K562 (cell line): ENCODE measurements at regions not wholly inside any gene's neighbourhood (a gene's known extent, or its start where the extent isn't known, plus 50 kb on each side); places are given as distances from the start of the nearest gene placed in this dataset.

Experiments used
- ATAC-seq: fragments of 200-7000 bp; cut with Tn5 transposase; 3 replicates; pipeline ENCODE4 v1.9.1; 2020; ENCODE audit warnings: moderate library complexity
- BruUV-seq: library from RNA; stranded (reverse); fragments of 400-500 nt; replicated peaks from 2 replicates; lab custom pipeline; 2021; lab: Mats Ljungman, UMichigan
- CTCF ChIA-PET: fragments of 300-600 bp; formaldehyde crosslinking; extraction: SDS; loops from one replicate; lab custom pipeline; 2021; ENCODE audit warnings: low intra/inter-chr PET ratio; lab: Yijun Ruan, JAX
- POLR2A ChIA-PET: fragments of 300-600, 350-650 bp; sonication (Branson Sonifier 250); formaldehyde crosslinking; extraction: SDS; loops from one replicate; lab custom pipeline; 2021; ENCODE audit warnings: antibody characterized with exemption, inconsistent platforms; lab: Yijun Ruan, JAX
- DNase-seq, 4 experiments: peaks; one replicate each; pipeline versions ENCODE4 v3.0.0 to v3.0.0-alpha.2; 2011 to 2018; ENCODE audit warnings: low spot score in 3 of 4, mixed read lengths in 3 of 4; ENCODE audit errors: extremely low read depth in 1 of 4
- FAIRE-seq: peaks from 2 replicates; lab custom pipeline; 2011; peaks lifted over from hg19 to GRCh38; lab: Jason Lieb, UNC
- H2AFZ ChIP-seq: 2 replicates; pipeline ENCODE4 v1.6.0; 2011; ENCODE audit warnings: low read depth, low read length, control low read depth, inconsistent platforms
- H3K27ac ChIP-seq: fragments of 200-600 bp; 3 replicates; pipeline ENCODE4 v1.8.0; 2011; ENCODE audit warnings: low read depth, mild to moderate bottlenecking, control low read depth, inconsistent platforms, low read length, moderate library complexity, mixed read lengths; ENCODE audit errors: extremely low read depth
- H3K27me3 ChIP-seq, 2 experiments: fragments of 300-600 bp in 1 of 2; 2 replicates in 1 of 2; 3 replicates in 1 of 2; pipeline versions ENCODE4 v1.6.0 to v1.8.0; 2011; ENCODE audit warnings: inconsistent platforms in 2 of 2, low read length in 2 of 2, mild to moderate bottlenecking in 1 of 2, mixed read lengths in 1 of 2, moderate library complexity in 1 of 2; ENCODE audit not compliant: control insufficient read depth in 2 of 2, insufficient read depth in 2 of 2
- H3K36me3 ChIP-seq: fragments of 300-600 bp; 3 replicates; pipeline ENCODE4 v1.8.0; 2011; ENCODE audit warnings: mild to moderate bottlenecking, low read length, inconsistent platforms; ENCODE audit not compliant: control insufficient read depth, insufficient read depth
- H3K4me1 ChIP-seq, 2 experiments: fragments of 200-600 bp in 1 of 2; replicated peaks in 1 of 2; 2 replicates in 1 of 2; 3 replicates in 1 of 2; pipeline versions ENCODE4 v1.5.1 to v1.8.0; 2011; ENCODE audit warnings: inconsistent platforms in 2 of 2, low read length in 2 of 2, mild to moderate bottlenecking in 1 of 2, mixed read lengths in 1 of 2, moderate library complexity in 1 of 2; ENCODE audit not compliant: control insufficient read depth in 2 of 2, insufficient read depth in 2 of 2
- H3K4me2 ChIP-seq: 2 replicates; pipeline ENCODE4 v1.6.1; 2011; ENCODE audit warnings: low read length, control low read depth, inconsistent platforms, mixed read lengths; ENCODE audit not compliant: insufficient read depth
- H3K4me3 ChIP-seq: fragments of 200-600 bp; sonication (generic), shearing (Covaris generic); 2 replicates; pipeline ENCODE4 v1.5.1; 2016; ENCODE audit warnings: control low read depth, inconsistent platforms
- H3K79me2 ChIP-seq: fragments of 200-600 bp; 3 replicates; pipeline ENCODE4 v1.8.0; 2011; ENCODE audit warnings: low read length, inconsistent platforms; ENCODE audit not compliant: control insufficient read depth, insufficient read depth
- H3K9ac ChIP-seq, 2 experiments: 2 replicates each; pipeline versions ENCODE4 v1.6.0 to v1.6.1; 2011; ENCODE audit warnings: low read depth in 2 of 2, low read length in 2 of 2, control low read depth in 1 of 2, inconsistent platforms in 1 of 2, mild to moderate bottlenecking in 1 of 2, mixed read lengths in 1 of 2; ENCODE audit not compliant: insufficient read depth in 1 of 2
- H3K9me1 ChIP-seq: one replicate; pipeline ENCODE4 v1.6.0; 2011; ENCODE audit warnings: inconsistent platforms, mild to moderate bottlenecking, low read length, moderate library complexity; ENCODE audit not compliant: control insufficient read depth, insufficient read depth
- H3K9me3 ChIP-seq: replicated peaks from 2 replicates; pipeline ENCODE4 v1.5.1; 2011; ENCODE audit warnings: low read depth, low read length, inconsistent platforms; ENCODE audit not compliant: control insufficient read depth, insufficient read depth
- H4K20me1 ChIP-seq: replicated peaks from 2 replicates; pipeline ENCODE4 v1.6.1; 2011; ENCODE audit warnings: low read length, inconsistent platforms, mixed read lengths; ENCODE audit not compliant: control insufficient read depth, insufficient read depth
- CBX8 ChIP-seq: fragments of 200-600 bp; sonication (generic); IDR thresholded peaks from 2 replicates; pipeline ENCODE4 v1.6.1; 2012; ENCODE audit warnings: borderline replicate concordance, mixed run types, low read depth, mild to moderate bottlenecking, moderate library complexity, mixed read lengths, low read length, control low read depth, inconsistent platforms; ENCODE audit not compliant: poor library complexity, severe bottlenecking; ENCODE audit errors: extremely low read depth
- CTBP1 ChIP-seq: fragments of 450-650 bp; IDR thresholded peaks from 2 replicates; pipeline ENCODE4 v1.6.1; 2016; ENCODE audit warnings: borderline replicate concordance
- FOXA1 ChIP-seq: fragments of 450-650 bp; IDR thresholded peaks from 2 replicates; pipeline ENCODE4 v1.6.1; 2016; ENCODE audit warnings: mild to moderate bottlenecking, borderline replicate concordance
- FOXJ3 ChIP-seq: sonication (generic); formaldehyde crosslinking; IDR thresholded peaks from 2 replicates; pipeline ENCODE4 v1.4.0; 2020; ENCODE audit warnings: mild to moderate bottlenecking, missing genetic modification reagents
- JUN ChIP-seq, 2 experiments: sonication (generic) in 1 of 2; formaldehyde crosslinking in 1 of 2; IDR thresholded peaks; 2 replicates each; pipeline versions ENCODE4 v1.6.1 to v1.8.0; 2012 to 2022; ENCODE audit warnings: borderline replicate concordance in 2 of 2, mild to moderate bottlenecking in 2 of 2, improper control_type of control experiment in 1 of 2, low read depth in 1 of 2, low read length in 1 of 2, missing genetic modification reagents in 1 of 2
- MTA1 ChIP-seq: fragments of 450-650 bp; IDR thresholded peaks from 2 replicates; pipeline ENCODE4 v1.6.1; 2017; ENCODE audit warnings: borderline replicate concordance
- SMARCE1 ChIP-seq: fragments of 450-650 bp; IDR thresholded peaks from 2 replicates; pipeline ENCODE4 v1.7.1; 2016; ENCODE audit warnings: mild to moderate bottlenecking
- ZNF12 ChIP-seq: sonication (generic); formaldehyde crosslinking; IDR thresholded peaks from 2 replicates; pipeline ENCODE4 v1.4.0; 2020; ENCODE audit warnings: mild to moderate bottlenecking, missing genetic modification reagents
- ZNF184 ChIP-seq: sonication (generic); formaldehyde crosslinking; IDR thresholded peaks from 2 replicates; pipeline ENCODE4 v1.5.0; 2020; ENCODE audit warnings: missing genetic modification reagents
- ZNF436 ChIP-seq: fragments of 250-450, 450-650 bp; sonication (Bioruptor Pico); formaldehyde crosslinking; IDR thresholded peaks from 2 replicates; pipeline ENCODE4 v1.7.0; 2020; ENCODE audit warnings: mild to moderate bottlenecking
- ZNF583 ChIP-seq: fragments of 250-450 bp; sonication (Bioruptor Pico); IDR thresholded peaks from 2 replicates; pipeline ENCODE4 v1.4.0; 2020
- WGBS: fragments of 100-300 bp; shearing (Covaris generic); methylation state at CpG from one replicate; pipeline ENCODE4 v1.1.6; 2016; ENCODE audit warnings: low coverage, mixed read lengths; ENCODE audit not compliant: insufficient coverage; ENCODE audit errors: missing lambda C conversion rate; 5-methylcytosine and 5-hydroxymethylcytosine counted together
- in situ Hi-C: fragments of 300-500 bp; cut with MboI; formaldehyde crosslinking; loops from 4 replicates; pipeline ENCODE4 v1.15.0; 2018; ENCODE audit warnings: inconsistent platforms, mixed read lengths
- intact Hi-C: fragments of 100-400 bp; cut with micrococcal nuclease; formaldehyde crosslinking; loops from 2 replicates; pipeline ENCODE4 v1.14.2; 2022
- TF ChIP-seq, protein P1 (sequence below): IDR thresholded peaks from 2 replicates; pipeline ENCODE4 v1.6.1; 2012; ENCODE audit warnings: low read depth, low read length, improper control_type of control experiment, borderline replicate concordance
- TF ChIP-seq, protein P2 (sequence below), 2 experiments: fragments of 450-650 bp in 1 of 2; sonication (generic) in 1 of 2; formaldehyde crosslinking in 1 of 2; IDR thresholded peaks in 1 of 2; conservative IDR thresholded peaks in 1 of 2; 2 replicates each; pipeline versions ENCODE4 v1.6.1 to v1.8.1; 2016 to 2023; ENCODE audit warnings: mild to moderate bottlenecking in 2 of 2, moderate library complexity in 2 of 2, inconsistent platforms in 1 of 2, missing genetic modification reagents in 1 of 2
- TF ChIP-seq, protein P3 (sequence below): fragments of 250-450 bp; sonication (Bioruptor Pico); IDR thresholded peaks from 2 replicates; pipeline ENCODE4 v1.8.0; 2021; ENCODE audit warnings: moderate library complexity, mild to moderate bottlenecking, inconsistent platforms

DNA sequence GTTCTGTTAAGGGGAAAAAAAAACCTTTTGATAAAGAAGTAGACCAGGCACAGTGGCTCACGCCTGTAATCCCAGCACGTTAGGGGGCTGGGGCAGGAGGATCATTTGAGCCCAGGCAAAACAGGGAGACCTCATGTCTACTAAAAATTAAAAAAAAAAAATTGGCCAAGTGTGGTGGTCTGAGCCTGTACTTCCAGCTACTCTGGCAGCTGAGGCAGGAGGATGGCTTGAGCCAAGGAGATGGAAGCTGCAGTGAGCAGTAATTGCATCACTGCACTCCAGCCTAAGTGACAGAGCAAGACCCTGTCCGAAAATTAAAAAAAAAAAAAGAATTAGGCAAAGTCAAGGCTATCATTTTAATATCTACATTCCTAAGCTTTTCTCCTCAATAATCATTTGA is 124.8 kb upstream of the CPM start (continued):
- TF ChIP-seq CTBP1 (no peak), MTA1 (no peak), ZNF583 (CRISPR knock-in tag) (no peak)

DNA sequence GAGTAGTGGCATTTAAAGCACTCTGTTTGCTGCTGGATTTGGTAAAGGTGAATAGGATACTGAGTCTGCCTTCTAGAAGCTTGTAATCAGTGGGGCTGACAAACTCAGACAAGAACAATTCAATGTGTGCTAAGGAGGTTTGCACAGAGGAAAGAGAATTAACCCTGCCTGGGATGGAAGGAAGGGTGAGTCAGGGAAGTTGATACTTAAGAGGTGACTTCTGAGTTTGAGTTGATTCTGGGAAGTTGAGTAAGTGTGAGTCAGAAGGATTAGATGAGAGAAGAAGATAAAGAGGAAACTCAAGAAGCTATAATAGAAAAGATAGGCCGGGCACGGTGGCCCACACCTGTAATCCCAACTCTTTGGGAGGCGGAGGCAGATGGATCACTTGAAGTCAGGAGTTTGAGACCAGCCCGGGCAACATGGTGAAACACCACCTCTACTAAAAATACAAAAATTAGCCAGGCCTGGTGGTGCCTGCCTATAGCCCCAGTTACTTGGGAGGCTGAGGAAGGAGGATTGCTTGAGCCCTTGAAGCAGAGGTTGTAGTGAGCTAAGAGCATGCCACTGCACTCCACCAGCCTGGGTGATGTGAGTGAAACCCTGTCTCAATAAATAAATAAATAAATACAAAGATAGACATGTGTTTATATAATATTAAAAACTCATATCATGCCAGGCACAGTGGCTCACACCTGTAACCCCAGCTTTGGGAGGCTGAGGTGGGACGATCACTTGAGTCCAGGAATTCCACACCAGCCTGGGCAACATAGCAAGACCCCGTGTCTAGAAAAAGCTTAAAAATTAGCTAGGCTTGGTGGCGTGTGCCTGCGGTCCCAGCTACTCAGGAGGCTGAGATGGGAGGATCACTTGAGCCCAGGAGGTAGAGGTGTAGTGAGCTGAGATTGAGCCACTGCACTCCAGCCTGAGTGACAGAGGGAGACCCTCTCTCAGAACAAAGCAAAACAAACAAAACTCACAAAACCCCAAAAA is 126.8 kb upstream of the CPM start:
- Histone ChIP-seq H3K36me3 (no peaks in the 10 kb centered on the region), H3K4me1 (no peaks in the 10 kb centered on the region; a peak in 1 of 5 replicates), H3K9ac (no peak overlapping the region), H2AFZ (no peak overlapping the region), H4K20me1 (no peaks in the 10 kb centered on the region), H3K9me1 (no peaks in the 10 kb centered on the region), H3K9me3 (no peaks in the 10 kb centered on the region), H3K27ac (no peak overlapping the region), H3K27me3 (peaks cover 4 to 9% of the 10 kb centered on the region in 2 experiments; a peak in 3 of 5 replicates), H3K4me3 (no peak overlapping the region), H3K79me2 (no peaks in the 10 kb centered on the region), H3K4me2 (no peak overlapping the region)
- CTCF ChIA-PET = no interaction called here
- in situ Hi-C loops = loop anchor here (25.0 kb wide), 1 partner anchor 197 kb away; no protein-coding TSS in a partner anchor
- intact Hi-C loops = no loop called here
- ATAC-seq (no peak), DNase-seq (peak in 1 of 4 experiments; percentile 5), FAIRE-seq (no peak)
- POLR2A ChIA-PET = no interaction called here
- no TSS peak for BruUV-seq
- WGBS = 2% methylated on average over 8 of the region's 8 CpGs
- TF ChIP-seq CBX8 (no peak), ZNF436 (CRISPR knock-in tag) (no peak), FOXA1 (no peak), ZNF184 (no peak), JUN (IDR thresholded peaks at IDR 0.05; ENCODE audit: borderline replicate concordance, low read depth, low read length) (0 out of 2 replicates have a peak, but pooled peaks have one; percentile 35), JUN (CRISPR knock-in tag; IDR thresholded peaks at IDR 0.05; ENCODE audit: borderline replicate concordance) (no peak), FOXJ3 (CRISPR knock-in tag) (no peak), SMARCE1 (peak; percentile 45; the same call in 1 of the 2 replicates), ZNF12 (no peak)
- TF ChIP-seq, protein P1, sequence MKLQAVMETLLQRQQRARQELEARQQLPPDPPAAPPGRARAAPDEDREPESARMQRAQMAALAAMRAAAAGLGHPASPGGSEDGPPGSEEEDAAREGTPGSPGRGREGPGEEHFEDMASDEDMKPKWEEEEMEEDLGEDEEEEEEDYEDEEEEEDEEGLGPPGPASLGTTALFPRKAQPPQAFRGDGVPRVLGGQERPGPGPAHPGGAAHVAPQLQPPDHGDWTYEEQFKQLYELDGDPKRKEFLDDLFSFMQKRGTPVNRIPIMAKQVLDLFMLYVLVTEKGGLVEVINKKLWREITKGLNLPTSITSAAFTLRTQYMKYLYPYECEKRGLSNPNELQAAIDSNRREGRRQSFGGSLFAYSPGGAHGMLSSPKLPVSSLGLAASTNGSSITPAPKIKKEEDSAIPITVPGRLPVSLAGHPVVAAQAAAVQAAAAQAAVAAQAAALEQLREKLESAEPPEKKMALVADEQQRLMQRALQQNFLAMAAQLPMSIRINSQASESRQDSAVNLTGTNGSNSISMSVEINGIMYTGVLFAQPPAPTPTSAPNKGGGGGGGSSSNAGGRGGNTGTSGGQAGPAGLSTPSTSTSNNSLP = no peak
- TF ChIP-seq, protein P2, sequence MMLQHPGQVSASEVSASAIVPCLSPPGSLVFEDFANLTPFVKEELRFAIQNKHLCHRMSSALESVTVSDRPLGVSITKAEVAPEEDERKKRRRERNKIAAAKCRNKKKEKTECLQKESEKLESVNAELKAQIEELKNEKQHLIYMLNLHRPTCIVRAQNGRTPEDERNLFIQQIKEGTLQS (IDR thresholded peaks at IDR 0.05) = peak; percentile 27; the same call in 1 of the 2 replicates
- TF ChIP-seq, protein P2 (CRISPR knock-in tag; conservative IDR thresholded peaks at IDR 0.05) = no peak
- TF ChIP-seq, protein P3, sequence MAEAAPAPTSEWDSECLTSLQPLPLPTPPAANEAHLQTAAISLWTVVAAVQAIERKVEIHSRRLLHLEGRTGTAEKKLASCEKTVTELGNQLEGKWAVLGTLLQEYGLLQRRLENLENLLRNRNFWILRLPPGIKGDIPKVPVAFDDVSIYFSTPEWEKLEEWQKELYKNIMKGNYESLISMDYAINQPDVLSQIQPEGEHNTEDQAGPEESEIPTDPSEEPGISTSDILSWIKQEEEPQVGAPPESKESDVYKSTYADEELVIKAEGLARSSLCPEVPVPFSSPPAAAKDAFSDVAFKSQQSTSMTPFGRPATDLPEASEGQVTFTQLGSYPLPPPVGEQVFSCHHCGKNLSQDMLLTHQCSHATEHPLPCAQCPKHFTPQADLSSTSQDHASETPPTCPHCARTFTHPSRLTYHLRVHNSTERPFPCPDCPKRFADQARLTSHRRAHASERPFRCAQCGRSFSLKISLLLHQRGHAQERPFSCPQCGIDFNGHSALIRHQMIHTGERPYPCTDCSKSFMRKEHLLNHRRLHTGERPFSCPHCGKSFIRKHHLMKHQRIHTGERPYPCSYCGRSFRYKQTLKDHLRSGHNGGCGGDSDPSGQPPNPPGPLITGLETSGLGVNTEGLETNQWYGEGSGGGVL = no peak
